ENCODE measurements at regions not wholly inside any gene's neighbourhood (a gene's known extent, or its start where the extent isn't known, plus 50 kb on each side); places are given as distances from the start of the nearest gene placed in this dataset.

DNA sequence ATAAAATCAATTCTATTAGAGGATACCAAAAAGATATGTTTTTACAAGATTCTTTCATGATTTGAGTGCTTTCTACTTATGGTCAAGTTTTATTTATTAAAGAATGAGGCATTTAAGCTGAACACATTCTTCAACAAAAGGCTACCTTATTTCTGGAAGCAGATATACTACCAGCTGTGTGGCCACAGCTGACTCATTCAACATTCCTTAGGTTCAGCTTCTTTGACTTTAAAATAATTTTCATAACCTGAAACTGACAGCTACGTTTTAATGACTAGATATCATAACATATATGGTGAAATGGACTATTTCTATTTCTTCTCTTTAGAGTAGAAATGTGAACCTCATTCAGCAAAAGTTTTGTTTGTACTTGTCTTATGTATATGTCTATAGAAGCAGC is 414.2 kb upstream of the SEMA3C start:
- ChIA-PET POLR2A (interaction anchor here (0.6 to 1.6 kb wide), 6 partner anchors 9 to 297 kb away, joined by 3 to 5 read pairs (median 3); no protein-coding TSS in a partner anchor), CTCF (interaction anchor here (0.6 to 1.0 kb wide), 3 partner anchors 12 to 326 kb away, joined by 3 to 5 read pairs (median 3); no protein-coding TSS in a partner anchor)
- intact Hi-C loops (cut with micrococcal nuclease) = no loop called here
- TF ChIP-seq, protein P1, sequence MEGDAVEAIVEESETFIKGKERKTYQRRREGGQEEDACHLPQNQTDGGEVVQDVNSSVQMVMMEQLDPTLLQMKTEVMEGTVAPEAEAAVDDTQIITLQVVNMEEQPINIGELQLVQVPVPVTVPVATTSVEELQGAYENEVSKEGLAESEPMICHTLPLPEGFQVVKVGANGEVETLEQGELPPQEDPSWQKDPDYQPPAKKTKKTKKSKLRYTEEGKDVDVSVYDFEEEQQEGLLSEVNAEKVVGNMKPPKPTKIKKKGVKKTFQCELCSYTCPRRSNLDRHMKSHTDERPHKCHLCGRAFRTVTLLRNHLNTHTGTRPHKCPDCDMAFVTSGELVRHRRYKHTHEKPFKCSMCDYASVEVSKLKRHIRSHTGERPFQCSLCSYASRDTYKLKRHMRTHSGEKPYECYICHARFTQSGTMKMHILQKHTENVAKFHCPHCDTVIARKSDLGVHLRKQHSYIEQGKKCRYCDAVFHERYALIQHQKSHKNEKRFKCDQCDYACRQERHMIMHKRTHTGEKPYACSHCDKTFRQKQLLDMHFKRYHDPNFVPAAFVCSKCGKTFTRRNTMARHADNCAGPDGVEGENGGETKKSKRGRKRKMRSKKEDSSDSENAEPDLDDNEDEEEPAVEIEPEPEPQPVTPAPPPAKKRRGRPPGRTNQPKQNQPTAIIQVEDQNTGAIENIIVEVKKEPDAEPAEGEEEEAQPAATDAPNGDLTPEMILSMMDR (IDR thresholded peaks at IDR 0.05; ENCODE audit: unreplicated experiment) = no peak
- Mint-ChIP-seq H3K27me3 (ENCODE audit: insufficient read depth, unreplicated experiment) (no peaks in the 10 kb centered on the region), H3K36me3 (ENCODE audit: insufficient read depth, unreplicated experiment) (no peaks in the 10 kb centered on the region), H3K27ac (ENCODE audit: low read depth, unreplicated experiment) (no peak overlapping the region), H3K4me3 (ENCODE audit: unreplicated experiment) (no peak overlapping the region), H3K9me3 (ENCODE audit: unreplicated experiment) (no peaks in the 10 kb centered on the region), H3K4me1 (ENCODE audit: insufficient read depth, unreplicated experiment) (peaks cover 18% of the 10 kb centered on the region)
- no TSS peak for BruUV-seq (replicated peaks)
- peak; percentile 27 for DNase-seq (ENCODE audit: unreplicated experiment)

DNA sequence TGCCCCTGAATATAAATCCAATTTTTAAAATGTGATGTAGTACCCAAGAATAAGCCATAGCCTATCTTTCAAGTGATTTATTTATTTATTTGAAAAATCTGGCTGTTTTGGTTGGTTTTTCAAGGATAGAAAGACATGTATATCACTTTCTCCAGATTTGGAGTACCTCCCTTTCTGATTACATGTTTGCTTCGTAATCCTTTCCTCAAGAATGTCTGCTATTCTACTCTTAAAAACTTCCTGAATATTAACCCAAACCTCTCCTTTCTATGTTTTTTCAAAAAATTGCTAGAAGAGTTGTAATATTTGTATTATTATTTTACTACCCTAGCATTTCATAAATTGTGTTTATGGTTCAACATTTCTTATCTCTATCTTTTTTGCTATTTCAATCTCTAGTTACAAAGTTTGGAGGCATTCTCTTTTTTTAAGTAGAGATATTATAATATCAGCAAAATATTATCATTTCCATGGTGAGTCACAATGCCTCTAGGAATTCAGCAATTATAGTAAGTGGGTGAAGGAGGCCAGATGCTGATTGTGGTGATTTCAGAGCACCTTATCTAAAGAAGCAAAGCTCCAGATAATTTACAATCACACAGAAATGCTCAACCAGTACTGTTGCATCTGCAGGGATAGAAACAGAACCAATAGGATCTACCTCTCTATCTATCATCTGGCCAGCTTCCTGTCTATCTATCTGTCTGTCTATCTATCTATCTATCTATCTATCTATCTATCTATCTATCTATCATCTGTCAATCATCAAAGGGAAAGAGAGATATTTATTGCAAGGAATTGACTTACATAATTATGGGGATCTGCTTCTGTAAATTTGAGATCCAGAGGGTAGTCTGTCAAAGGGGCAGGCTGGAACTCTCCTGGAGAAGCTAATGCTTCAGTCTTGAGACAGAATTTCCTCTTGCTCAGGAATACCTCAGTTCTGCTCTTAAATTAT is 412.5 kb upstream of the SEMA3C start:
- Mint-ChIP-seq H3K9me3 (ENCODE audit: unreplicated experiment) (no peaks in the 10 kb centered on the region), H3K27ac (ENCODE audit: low read depth, unreplicated experiment) (no peak overlapping the region)

DNA sequence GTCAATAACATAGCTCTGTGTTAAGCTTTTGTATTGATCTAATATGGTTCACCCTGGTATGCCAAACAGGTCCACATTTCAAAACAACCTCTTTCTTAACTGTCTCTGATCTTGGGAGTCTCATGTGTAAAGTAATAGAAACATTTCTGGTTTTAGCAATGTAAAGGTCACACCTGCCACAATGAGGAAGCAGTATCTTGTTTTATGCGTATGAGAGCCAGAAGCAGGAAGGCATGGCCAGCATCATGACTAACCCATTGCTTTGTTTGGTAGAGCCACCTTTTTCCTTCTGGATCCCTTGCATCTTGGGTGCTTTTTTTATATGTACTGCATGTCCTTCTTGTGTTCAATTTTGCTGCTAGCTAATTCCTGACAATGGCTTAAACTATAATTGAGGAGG is 411.3 kb upstream of the SEMA3C start:
- H3K36me3 Mint-ChIP-seq (ENCODE audit: insufficient read depth, unreplicated experiment) = no peaks in the 10 kb centered on the region
- H3K4me1 Mint-ChIP-seq (ENCODE audit: insufficient read depth, unreplicated experiment) = peaks cover 18% of the 10 kb centered on the region
- H3K27ac Mint-ChIP-seq (ENCODE audit: low read depth, unreplicated experiment) = no peak overlapping the region
- POLR2A ChIA-PET = interaction anchor here (0.7 kb wide), 1 partner anchor 14 kb away, joined by 3 read pairs; no protein-coding TSS in a partner anchor
- intact Hi-C loops (cut with micrococcal nuclease) = no loop called here
- CTCF ChIA-PET = no interaction called here
- no peaks in the 10 kb centered on the region for H3K27me3 Mint-ChIP-seq (ENCODE audit: insufficient read depth, unreplicated experiment)
- H3K9me3 Mint-ChIP-seq (ENCODE audit: unreplicated experiment) = no peaks in the 10 kb centered on the region
- TF ChIP-seq, protein P1 (IDR thresholded peaks at IDR 0.05; ENCODE audit: unreplicated experiment) = no peak
- no TSS peak for BruUV-seq (replicated peaks)
- H3K4me3 Mint-ChIP-seq (ENCODE audit: unreplicated experiment) = no peak overlapping the region
- DNase-seq (ENCODE audit: unreplicated experiment) = no peak

More for the DNA sequence above, 412.5 kb upstream of the SEMA3C start:
- no peaks in the 10 kb centered on the region for H3K36me3 Mint-ChIP-seq (ENCODE audit: insufficient read depth, unreplicated experiment)
- ChIA-PET POLR2A (interaction anchor here (0.5 to 0.7 kb wide), 2 partner anchors 9 to 620 kb away, joined by 3 to 4 read pairs; no protein-coding TSS in a partner anchor), CTCF (interaction anchor here (0.7 kb wide), 1 partner anchor 266 kb away, joined by 3 read pairs; no protein-coding TSS in a partner anchor)
- no peaks in the 10 kb centered on the region for H3K27me3 Mint-ChIP-seq (ENCODE audit: insufficient read depth, unreplicated experiment)
- peaks cover 18% of the 10 kb centered on the region for H3K4me1 Mint-ChIP-seq (ENCODE audit: insufficient read depth, unreplicated experiment)
- no peak overlapping the region for H3K4me3 Mint-ChIP-seq (ENCODE audit: unreplicated experiment)
- TF ChIP-seq, protein P1 (IDR thresholded peaks at IDR 0.05; ENCODE audit: unreplicated experiment) = no peak
- intact Hi-C loops (cut with micrococcal nuclease) = no loop called here
- no TSS peak for BruUV-seq (replicated peaks)
- DNase-seq (ENCODE audit: unreplicated experiment) = no peak

DNA sequence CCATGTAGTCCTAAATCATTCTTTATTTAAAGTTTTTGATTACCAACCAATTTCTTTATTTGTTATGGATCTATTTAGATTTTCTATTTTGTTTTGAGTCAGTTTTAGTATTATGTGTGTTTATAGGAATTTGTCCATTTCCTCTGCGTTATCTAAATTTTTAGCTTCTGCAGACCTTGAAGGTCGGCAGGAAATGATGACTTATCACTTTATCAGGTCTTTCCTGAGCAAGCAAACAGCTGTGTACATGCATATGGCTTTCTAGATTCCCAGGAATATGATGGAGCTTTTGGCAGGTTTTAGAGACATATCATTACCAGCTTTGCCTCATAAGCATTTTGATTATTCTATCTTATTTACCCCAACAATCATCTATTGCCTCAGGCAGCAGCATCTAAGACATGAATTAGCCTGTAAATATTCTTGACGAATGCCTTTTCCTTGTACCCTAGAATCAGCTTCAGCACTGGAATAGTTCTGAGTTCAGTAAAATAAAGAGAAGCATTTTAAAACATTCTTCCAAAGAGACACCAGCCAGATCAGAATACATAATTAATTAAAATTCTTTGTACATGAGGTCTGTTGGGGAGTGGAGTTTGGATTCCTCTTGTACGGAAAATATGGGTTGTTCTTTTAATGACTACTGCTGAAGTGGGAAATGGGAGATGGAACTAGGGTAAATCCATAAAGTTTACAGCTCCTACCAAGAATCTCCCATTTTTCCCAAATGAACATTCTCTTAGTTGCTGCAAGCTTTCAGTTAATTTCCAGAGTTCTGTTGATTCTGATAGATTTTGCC is 408.8 kb upstream of the SEMA3C start:
- intact Hi-C loops (cut with micrococcal nuclease) = no loop called here
- peaks cover 16% of the 10 kb centered on the region for H3K4me1 Mint-ChIP-seq (ENCODE audit: insufficient read depth, unreplicated experiment)
- DNase-seq (ENCODE audit: unreplicated experiment) = no peak
- BruUV-seq (replicated peaks) = no TSS peak
- ChIA-PET CTCF (interaction anchor here (0.7 to 1.1 kb wide), 2 partner anchors 9 to 33 kb away, joined by 3 to 4 read pairs; no protein-coding TSS in a partner anchor), POLR2A (no interaction called here)
- H3K4me3 Mint-ChIP-seq (ENCODE audit: unreplicated experiment) = no peak overlapping the region
- TF ChIP-seq, protein P1 (IDR thresholded peaks at IDR 0.05; ENCODE audit: unreplicated experiment) = no peak
- H3K36me3 Mint-ChIP-seq (ENCODE audit: insufficient read depth, unreplicated experiment) = no peaks in the 10 kb centered on the region
- no peak overlapping the region for H3K27ac Mint-ChIP-seq (ENCODE audit: low read depth, unreplicated experiment)
- no peaks in the 10 kb centered on the region for H3K9me3 Mint-ChIP-seq (ENCODE audit: unreplicated experiment)
- no peaks in the 10 kb centered on the region for H3K27me3 Mint-ChIP-seq (ENCODE audit: insufficient read depth, unreplicated experiment)
